HK-2 (cell line): ENCODE measurements at regions not wholly inside any gene's neighbourhood (a gene's known extent, or its start where the extent isn't known, plus 50 kb on each side); places are given as distances from the start of the nearest gene placed in this dataset.
"Not testable (repeated sequence)": the region's sequence is repeated elsewhere in the genome, so short reads cannot be mapped to it uniquely, and the experiment has no call there.

ENCODE experiments used
- DNase-seq: peaks from one replicate; pipeline ENCODE4 v3.0.0-alpha.2; 2018; ENCODE audit not compliant: unreplicated experiment

DNA sequence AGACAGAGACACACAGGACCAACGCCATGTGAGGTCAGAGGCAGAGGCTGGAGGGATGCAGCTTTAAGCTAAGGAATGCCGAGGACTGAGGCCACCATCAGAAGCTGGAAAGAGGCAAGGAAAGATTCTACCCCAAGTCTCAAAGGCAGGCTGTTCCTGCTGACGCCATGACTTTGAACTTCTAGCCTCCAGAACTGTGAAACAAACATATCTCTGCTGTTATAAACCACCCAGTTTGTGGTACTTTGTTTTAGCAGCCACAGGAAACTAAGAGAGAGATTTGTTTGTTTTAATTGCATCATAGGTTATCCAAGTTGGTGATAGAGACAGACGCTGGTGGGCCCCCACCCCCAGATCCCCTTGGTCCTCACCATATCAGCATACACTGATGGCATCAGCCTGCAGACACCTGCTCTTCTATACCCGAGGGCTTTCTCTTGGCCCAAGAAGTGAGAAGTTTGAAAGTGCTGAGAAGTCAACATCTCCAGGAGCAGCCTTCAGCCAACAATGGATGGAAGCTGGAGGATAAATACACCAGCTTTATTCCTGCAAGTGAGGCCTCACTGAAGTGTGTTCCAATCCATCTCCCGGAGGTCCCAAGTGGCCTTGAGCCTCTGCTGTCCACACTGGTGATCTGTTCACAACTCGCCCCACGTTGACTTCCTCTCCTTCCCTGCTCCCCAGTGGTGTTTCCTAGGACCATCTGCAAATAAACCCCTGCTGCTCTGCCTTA is 154.7 kb downstream of the BTBD3 start:
- no peak for DNase-seq

DNA sequence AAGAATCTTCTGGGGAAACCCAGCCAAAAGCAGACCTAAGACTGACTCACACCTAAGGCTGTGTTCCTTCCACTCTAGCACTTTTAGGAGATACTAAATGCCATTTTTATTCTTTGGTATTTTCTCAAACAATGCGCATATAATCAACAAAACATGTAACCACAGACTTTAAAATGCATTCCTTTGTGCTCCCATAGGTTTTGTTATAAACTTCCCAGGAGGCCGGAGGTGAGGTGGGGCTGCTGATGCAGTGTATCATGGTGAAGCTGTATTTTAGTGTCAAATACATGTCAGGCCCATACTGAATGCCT is 155.2 kb downstream of the BTBD3 start:
- DNase-seq, result no peak

DNA sequence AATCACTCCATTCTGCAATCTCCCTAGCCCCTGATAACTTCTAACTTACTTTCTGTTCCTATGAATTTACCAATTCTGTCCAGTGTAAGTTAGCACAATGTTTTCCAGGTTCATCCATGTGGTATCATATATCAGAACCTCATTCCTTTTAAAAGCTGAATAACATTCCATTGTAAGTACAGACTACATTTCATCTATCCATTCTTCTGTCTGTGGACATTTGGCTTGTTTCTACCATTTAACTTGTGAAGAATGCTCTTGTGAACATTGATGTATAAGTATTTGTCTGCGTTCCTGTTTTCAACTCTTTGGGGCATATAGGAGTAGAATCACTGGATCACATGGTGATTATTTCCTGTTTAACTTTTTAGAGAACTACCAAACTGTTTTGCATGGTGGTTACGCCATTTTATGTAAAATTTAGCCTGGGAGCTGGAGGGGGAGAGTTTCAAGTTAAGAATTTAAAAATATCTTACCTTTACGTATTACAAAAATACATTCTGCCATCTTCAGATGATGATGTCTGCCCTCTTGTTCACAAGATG is 156.5 kb downstream of the BTBD3 start:
- no peak for DNase-seq

DNA sequence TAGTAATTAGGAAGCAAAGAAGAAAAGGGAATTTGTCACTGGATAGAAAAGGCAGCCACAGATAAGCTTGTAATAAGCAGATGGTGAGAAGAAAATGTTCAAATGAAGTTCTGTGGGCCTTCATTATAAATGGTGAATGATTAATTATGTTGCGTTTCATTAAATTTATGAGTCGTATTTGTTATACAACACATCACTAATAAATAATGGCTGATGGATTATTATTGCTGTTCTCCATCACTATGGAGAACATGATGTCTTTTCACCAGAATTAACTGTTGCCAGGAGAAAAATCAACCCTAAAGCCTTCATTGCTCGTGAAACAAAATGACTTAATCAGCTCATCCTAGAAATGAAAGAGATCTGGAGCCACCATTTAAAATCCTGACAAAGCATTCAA is 158.5 kb downstream of the BTBD3 start:
- DNase-seq, result no peak

DNA sequence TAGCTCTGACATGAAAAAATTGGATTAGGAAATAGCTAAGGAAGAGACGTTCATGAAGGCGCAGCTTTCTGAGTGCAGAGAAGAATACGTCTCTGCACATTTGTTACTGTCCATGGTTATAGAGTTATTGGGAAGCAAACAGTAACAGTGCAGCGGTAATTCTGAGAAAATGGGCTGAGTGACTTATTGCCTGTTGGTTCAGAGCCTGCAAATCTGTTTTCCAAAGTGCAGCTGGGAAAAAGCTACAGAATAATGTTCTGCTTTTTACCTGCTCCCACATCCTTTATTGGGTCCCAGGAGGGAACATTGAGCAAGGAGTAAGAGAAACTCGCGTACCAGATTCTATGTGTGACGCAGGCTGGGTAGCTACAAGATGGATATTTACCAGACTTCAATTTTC is 160.2 kb downstream of the BTBD3 start:
- no peak for DNase-seq

DNA sequence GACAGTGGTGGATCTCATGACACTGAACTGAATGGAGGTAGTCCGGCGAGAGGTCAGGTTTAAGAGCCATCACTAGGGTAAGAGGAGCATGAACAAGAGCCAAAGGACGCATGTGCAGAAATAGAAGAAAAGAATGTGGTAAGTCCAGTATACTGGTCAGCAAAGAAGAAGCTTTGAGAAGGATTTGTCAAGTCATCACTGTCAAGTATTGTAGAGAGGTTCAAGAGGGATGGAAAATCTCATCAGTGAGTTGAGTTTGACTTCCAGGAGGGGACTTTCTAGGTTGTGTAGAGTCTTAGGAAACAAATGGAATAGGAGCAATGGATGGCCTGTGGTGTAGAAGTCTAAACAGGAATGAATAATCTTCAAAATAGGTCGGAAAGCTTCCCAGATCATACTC is 161.8 kb downstream of the BTBD3 start:
- DNase-seq, result no peak

DNA sequence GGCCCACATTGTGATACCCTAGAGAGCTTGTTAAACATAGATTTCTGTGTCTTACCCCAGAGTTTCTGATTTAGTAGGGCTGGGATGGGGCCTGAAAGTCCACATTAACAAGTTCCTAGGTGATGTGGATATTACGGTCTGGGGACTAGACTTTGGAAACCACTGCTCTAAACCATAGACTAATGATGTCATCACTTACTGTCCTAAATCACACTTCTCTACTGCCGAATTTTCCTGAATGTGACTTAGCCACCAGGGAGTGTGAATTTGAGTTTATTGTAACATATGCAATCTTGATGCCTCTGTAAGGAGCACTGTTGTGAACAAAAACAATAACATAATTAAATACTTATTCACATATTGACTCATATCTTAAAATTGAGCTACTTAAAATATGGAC is 165.6 kb downstream of the BTBD3 start:
- DNase-seq, result no peak

DNA sequence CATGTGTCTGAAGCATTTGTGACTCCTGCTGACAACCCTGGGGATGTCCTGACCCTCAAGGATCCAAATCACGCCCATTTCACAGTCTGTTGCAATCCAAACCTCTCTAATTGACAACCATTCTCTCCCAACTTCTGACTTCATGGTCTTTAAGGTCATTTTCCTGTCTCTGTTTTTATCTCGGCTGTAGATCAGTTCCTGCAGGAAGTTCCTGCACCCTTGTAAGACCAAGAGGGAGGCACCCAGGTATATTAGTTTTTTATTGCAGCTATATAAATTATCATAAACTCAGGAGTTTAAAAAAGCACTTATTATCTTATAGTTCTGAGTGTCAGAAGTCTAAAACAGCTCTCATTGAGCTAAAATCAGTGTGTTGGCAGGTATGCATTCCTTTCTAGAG is 166.8 kb downstream of the BTBD3 start:
- DNase-seq, result no peak

DNA sequence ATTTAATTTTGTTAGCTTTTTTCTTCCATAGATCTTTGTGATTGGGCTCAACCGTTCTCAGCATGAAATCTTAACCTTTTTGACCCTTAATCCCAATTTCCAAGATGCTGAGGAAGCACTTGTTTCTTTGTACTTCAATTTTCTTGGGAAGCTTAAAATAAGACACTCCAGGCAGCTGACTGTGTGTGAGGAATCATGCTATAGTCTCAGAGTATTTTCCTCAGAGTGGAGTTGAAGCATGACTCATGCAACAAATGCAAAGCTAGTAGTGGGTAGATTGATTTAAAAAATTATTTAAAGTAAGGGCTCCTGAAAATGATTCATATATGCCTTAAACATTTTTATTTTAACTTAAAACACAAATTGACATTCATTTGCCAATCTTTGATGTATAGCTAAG is 168.7 kb downstream of the BTBD3 start:
- no peak for DNase-seq

DNA sequence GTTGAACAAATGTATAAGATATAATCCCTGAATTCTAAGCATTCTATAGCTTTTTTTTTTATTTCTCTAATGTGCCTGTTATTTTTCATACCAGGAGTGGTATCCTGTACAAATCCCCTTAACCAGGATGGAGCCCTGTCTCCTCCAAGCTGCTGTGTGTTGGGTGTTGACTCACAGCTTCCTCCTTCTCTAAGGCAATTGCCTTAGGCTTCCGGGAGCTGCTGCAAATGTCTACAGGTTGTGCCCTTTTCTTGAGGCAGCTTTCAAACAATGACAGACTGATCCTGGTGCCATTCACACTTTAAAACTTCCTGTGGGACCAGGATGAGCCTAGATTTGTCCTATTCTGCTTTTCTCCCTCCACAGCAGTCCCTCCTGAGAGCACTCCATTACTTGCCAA is 173.2 kb downstream of the BTBD3 start:
- no peak for DNase-seq

DNA sequence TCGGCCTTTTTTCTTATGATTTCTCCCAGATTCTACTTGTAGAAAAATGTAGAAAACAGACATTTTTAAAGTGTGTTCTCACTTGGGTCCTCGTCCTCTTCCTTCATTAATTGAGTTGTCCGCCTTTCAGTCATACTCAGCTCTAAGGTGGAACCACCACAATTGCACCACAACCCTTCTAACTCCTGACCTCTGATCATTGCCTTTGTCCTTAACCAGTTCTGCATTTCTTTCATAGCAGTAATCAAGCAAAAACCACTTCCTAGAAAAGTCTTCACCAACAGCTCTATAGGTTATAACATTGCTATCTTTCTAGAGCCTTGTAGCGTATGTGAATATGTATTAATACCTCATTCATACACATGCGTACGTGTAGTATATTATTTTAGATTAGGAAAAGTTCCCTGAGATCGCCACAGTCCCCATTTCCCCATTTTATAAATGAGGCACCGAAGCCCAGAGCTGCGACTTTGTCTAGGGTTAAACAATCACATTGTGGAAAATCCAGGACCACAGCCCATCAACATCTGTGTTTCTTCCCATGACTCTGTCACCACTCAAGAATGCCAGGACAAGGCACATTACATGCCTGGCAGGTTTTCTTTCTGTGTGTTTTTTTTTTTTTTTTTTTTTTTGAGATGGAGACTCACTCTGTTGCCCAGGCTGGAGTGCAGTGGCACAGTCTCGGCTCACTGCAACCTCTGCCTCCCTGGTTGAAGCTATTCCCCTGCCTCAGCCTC is 175.5 kb downstream of the BTBD3 start:
- no peak for DNase-seq

DNA sequence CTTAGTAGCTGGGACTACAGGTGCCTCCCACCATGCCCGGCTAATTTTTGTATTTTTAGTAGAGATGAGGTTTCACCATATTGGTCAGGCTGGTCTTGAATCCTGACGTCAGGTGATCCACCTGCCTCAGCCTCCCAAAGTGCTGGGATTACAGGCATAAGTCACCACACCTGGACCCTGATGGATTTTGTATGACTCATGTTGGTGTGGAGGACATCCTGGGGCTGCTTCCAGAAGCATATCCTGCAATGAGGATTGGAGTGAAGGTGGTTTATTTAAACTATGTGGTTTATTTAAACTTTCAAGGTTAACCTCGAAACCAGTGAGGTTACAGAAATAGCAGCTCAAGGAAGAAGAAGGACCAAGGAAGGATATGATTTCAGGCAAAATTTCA is 176.1 kb downstream of the BTBD3 start:
- not testable (repeated sequence) for DNase-seq

DNA sequence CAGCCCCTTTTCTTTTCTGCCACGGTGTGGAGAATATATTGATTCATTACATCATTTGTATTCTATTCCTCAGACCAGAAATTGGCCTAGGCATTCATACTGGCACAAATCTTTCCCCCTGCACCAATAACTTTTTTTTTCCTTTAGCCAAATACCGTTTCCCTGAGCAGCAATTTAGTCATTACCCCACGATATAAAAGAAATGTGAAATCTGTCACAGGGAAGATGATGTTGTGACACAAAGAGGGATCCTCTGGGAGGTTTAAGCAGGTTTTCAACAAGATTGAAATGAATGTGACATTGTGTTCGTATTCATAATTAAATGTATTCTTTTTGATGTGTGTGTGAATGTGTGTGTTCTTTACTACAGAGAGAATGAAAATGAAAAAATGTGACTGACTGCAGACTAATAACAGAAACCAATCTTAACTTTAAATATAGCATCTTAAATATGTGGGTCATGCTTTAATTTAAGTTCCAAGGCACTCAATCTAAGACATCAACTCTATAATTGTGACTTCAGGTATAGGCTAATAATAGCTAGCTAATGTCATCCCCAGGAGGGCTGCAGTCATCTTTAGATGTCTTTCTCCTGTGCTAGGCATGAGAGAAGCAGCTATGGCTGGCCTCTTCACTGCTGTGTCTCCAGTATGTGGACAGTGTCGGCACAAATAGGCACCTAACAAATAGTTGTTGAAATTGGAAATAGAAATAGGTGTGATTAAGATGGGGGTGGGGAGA is 177.7 kb downstream of the BTBD3 start:
- DNase-seq, result no peak

DNA sequence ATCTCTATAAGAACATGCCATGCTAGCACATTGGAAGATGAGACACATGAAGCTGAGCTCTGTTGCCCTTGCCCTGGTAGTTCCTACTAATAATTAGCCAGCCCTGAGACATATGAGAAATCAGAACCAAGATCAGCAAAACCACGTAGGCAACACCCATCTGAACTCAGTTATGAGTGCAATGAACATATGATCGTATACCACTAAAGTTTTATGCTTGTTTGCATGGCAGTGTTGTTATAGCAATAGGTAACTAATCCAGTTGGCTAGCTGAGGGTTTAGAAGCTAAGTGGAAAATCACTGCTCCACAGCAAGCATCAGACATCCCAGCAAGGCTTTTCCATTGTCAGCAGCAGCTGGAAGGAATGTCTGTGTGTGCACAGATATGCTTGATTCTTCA is 180.7 kb downstream of the BTBD3 start:
- DNase-seq, result no peak

DNA sequence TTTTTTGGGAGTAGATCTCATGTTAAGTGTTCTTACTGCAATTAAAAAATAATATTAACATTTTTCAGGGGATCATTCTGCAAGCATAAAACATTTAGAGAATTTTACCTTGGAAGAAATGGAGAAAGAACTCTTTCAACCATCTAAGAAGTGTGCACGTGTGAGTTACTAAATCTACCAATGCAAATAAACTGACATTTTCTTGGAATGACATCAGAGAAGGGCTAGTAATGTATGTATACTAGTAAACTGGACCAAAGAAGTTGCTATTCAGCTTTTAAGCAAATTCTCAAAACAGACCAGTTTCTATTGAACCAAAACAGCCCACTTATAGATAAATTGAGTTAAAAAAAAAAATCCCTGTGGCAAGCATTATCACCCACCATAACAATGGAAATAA is 191.2 kb downstream of the BTBD3 start:
- DNase-seq, result no peak

DNA sequence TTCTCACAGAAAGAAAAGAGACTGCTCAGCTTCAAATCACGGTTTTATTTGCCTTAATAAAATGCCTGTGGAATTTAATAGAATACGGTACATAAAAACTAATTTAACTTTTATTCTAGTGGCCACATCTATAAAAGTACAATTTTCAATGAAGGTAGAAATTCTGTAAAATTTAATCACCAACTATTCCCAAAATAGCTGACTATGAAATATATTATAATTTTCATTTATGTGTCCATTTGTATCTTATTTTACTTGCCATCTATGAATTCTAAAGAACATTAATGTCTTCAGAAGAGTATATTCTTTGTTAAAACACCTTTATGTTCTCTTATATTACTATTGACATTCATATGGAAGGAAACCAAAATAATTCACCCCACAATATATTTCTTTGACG is 192.6 kb downstream of the BTBD3 start:
- no peak for DNase-seq

DNA sequence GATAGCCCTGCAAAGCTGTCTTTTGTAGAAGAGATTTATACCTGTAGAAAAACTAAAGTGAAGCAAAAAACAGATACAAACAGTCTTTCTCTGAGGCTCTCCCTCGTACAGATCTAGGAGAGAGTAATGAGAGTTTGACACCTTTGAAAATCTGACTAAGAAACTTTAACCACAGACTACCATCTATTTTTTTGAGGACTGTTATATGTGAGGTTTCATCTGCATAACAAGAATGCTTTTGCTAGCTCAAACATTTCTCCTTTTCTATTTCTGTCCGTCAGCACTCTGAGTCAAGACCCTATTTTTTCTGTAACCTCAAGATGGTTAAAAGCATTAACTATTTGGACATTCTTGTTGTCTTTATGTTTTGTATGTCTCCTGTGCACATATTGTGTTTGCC is 193.0 kb downstream of the BTBD3 start:
- no peak for DNase-seq

DNA sequence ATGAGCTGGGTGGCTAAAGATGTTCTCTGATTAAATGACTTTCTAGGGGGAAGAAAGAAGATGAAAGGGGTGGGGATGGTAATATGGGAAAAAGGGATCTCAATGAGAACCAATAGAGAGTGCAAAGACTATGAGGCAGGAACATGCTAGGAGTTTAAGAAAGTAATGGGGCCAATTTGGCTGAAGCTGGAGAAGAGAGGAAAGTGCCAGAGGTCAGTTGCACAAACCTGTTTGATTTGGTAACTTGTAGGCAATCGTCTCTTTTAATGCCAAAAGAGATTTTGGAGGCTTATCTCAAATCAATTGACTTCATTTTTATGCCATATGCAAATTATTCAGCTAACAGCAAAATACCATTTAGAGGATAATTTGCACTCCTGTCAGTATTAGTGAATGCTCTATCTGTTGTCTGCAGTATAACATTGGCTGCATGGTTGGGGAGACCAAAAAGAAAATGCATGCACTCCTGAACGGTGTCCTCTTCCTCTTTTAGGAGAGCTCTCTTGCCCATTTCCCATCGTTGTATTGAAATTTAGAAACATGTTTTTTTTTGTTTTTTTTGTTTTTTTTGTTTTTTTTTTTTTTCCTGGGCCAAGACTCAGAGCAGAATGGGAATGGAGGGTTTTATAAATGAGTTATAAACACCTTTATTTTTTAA is 193.9 kb downstream of the BTBD3 start:
- DNase-seq, result no peak

DNA sequence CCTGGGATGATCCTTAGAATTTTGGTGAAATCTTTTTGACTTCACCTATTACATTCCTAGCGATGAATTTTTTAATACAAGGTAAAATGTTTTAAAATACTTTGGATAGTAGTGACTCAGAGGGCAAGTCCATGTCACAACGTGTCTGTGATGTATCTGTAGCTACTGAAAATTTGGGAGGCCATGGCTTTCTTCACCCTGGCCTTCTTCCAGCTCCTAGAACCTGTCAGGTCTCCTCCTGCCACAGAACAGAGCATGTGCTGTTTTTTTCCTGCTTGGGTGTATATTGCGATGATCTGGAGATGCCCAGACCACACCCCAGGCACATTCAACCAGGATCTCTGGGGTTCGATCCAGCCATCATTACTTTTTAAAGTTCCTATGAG is 194.4 kb downstream of the BTBD3 start:
- no peak for DNase-seq

DNA sequence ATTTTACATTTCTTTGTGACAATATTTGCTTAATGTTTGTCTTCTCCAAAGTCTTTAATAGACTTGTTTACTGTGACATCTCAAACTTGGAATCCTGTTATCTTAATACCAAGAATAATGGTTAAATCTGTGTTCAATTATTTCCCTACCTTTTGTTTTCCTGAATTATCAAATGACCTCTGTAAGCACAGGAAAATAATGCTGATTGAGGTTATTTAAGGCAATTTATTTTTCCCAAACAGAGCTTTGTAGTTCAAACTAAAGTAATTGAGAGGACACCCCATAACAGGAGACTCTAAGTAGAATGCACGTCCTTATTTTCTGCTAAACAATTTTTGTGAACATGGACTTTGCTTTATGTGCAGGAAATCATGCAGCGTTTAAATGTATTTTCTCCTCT is 195.0 kb downstream of the BTBD3 start:
- DNase-seq, result no peak

DNA sequence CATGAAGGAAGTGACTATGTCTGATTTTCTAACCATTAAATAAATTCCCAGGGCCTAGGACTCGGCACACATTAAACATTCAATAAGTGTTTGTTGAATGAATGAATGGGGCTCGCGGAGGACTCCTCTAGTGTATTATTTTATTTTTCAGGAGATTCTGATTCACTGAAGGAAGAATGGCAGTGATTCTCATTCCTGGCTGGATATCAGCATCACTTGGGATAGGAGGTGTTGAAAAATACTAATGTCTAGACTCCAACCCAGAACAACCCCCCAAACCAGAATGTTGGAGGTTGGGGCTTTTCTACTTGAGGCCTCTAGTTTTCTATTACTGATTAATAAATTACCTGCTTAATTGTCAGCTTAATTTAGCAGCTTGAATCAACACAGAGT is 195.4 kb downstream of the BTBD3 start:
- no peak for DNase-seq
